GM12873 (cell line): ENCODE measurements at regions not wholly inside any gene's neighbourhood (a gene's known extent, or its start where the extent isn't known, plus 50 kb on each side); places are given as distances from the start of the nearest gene placed in this dataset.

Experiments
- TF ChIP-seq, protein P1 (sequence below): IDR thresholded peaks from 2 replicates; pipeline ENCODE4 v1.5.1; 2012; ENCODE audit warnings: low read depth, mild to moderate bottlenecking, moderate library complexity, low read length, control low read depth; ENCODE audit not compliant: insufficient read depth; ENCODE audit errors: missing control alignments

DNA sequence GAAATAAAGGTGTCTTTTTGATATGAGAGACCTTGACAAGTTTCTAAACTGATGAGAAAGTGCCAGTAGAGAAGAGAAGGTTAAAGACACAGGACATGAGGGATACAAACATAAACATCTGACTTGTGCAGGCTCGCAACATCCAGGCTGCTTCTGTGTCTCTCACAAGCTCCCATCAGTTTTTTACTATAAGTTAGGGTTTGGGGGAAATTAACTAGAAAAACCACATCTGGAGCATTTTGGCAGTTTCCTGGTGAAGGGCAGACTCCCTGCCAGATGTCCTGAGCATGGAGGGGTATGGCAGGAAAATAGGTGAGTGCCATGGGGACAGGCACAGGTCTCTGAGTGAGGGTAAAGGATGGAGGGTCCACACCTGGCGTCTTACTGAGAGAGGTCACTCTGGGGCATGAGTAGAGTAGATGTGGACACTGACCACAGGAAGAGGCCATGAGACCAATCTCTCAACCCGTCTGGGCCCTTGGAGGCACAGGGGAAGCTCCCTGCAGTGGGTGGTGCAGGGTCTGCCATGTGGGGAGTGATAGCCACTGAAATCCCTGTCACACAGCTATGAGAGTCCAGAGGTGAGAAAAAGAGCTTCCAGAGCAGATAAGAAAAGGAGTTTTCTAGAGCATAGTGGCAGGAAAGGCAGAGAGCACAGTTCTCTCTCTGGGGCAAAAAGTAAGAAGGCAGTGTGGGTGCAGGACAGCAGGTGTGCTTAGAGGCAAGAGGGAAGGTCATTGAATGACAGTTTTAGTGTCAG is 193.3 kb upstream of the SYNDIG1 start:
- TF ChIP-seq, protein P1, sequence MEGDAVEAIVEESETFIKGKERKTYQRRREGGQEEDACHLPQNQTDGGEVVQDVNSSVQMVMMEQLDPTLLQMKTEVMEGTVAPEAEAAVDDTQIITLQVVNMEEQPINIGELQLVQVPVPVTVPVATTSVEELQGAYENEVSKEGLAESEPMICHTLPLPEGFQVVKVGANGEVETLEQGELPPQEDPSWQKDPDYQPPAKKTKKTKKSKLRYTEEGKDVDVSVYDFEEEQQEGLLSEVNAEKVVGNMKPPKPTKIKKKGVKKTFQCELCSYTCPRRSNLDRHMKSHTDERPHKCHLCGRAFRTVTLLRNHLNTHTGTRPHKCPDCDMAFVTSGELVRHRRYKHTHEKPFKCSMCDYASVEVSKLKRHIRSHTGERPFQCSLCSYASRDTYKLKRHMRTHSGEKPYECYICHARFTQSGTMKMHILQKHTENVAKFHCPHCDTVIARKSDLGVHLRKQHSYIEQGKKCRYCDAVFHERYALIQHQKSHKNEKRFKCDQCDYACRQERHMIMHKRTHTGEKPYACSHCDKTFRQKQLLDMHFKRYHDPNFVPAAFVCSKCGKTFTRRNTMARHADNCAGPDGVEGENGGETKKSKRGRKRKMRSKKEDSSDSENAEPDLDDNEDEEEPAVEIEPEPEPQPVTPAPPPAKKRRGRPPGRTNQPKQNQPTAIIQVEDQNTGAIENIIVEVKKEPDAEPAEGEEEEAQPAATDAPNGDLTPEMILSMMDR, result no peak

DNA sequence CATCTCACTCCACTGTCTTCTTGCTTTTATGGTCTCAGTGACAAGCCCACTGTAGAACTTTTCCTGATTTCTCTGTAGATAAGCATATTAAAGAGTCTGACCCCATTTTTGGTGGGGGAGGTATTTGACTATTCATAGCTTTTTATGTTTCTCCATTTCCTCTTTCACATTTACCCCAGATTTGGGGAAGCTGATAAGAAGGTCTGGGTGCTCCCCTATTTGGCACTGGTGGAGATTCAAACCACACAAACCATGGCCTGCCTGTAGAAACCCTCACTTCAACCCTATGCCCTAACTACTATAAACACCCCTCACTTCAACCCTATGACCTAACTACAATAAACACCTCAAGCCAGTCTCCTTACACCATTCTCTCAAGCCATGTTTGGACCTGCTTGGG is 196.2 kb upstream of the SYNDIG1 start:
- TF ChIP-seq, protein P1, result no peak

DNA sequence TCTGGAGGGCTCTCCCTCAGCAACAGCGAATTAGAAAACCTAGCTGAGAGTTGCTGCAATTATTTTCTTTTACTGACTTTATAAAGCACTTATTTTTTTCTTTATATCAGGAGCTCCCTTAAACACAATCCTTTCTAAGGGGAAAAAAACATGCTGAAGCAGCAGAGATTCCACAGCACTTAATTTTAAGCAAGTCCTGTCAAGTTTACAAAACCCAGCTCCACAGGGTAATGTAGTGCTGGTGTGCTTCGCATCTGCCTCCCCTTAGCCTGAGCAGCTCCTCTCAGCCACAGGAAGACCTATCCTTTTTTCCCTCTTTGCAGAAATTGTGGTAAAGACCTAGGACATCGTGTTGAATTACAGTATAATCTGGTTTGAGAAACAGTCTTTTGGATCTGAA is 208.1 kb upstream of the SYNDIG1 start:
- TF ChIP-seq, protein P1, result no peak

DNA sequence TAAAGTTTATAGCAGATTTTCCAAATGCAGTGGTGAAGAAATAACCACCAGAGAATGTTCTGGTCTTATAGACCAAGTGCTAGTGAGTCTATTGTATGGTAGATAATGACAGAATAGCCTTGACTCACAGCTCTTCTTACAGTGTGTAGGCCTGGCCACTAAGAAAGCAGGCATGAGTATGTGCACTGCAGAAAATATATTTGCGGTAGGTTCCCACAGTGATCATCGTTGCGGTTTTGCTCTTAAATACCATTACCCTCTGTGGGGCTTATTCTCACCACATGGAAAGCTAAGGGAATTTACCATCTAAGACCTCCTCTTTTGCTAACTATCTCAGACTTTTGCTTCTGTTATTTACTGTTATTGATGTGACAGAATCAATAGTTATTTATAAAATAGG is 212.3 kb upstream of the SYNDIG1 start:
- TF ChIP-seq, protein P1, result no peak

DNA sequence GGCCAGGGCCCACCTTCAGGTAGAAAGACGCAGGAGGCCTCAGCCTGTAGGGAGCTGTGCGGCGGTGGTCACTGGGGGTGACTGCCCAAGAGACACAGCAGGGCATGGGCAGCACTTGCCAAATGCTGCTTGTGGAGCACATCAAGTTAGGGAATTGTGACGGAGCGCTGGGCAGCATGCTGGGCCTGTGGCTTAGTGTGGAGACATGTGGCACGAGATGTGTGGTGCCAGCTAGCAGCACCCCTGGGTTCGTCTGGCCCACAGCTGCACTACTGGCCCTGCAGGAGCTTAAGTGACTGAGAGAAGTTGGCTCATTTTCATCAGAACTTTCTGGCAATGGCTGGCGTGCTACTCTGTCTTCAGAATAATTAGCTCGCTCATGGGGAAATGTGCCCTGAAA is 213.1 kb upstream of the SYNDIG1 start:
- TF ChIP-seq, protein P1, result no peak

DNA sequence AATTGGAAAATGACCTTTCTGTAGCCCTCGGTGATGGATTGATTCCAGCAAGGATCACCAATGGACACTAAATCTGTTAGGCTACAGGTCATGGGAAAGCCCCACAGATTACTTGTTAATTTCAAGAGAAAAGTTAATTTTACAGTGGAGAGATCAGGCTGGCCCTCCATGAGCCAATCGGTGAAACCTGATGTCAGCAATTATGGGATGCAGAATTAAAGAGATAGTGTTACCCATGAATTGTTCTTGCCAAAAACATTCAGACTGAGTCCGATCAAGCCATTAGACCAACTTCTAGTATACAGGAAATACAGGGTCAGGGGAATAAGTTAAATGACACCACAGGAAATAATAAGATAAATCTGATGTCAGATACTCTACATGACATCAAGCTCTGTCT is 214.9 kb upstream of the SYNDIG1 start:
- TF ChIP-seq, protein P1, result no peak

DNA sequence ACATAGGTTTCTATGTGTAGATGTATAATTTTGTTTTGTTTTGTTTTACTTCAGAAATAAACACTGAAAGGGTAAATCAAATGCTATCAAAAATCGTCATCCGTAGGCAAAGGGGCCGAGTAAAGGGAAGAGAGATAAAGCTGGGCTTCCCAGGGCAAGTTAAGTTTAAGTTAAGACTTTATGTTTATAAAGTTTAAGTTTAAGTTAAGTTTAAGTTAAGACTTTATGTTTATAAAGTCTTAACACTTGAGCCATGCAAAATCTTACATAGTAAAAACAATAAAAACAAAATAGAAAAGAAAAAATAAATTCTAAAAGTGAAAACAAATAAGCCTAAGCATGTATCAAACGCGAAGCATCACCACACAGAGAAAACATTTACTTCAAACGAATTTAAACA is 216.1 kb upstream of the SYNDIG1 start:
- TF ChIP-seq, protein P1, result no peak
